GM12878 (cell line): ENCODE measurements at regions not wholly inside any gene's neighbourhood (a gene's known extent, or its start where the extent isn't known, plus 50 kb on each side); places are given as distances from the start of the nearest gene placed in this dataset.

ENCODE experiments used
- ATAC-seq: fragments of 200-7000 bp; cut with Tn5 transposase; 3 replicates; pipeline ENCODE4 v1.9.1; 2020; ENCODE audit warnings: mild to moderate bottlenecking, moderate library complexity
- BruUV-seq: library from RNA; stranded (reverse); fragments of 400-500 nt; replicated peaks from 2 replicates; lab custom pipeline; 2021; lab: Mats Ljungman, UMichigan
- CTCF ChIA-PET: fragments of 300-600 bp; sonication (Branson Sonifier 250); formaldehyde crosslinking; extraction: SDS; loops from one replicate; lab custom pipeline; 2021; ENCODE audit warnings: inconsistent platforms; lab: Yijun Ruan, JAX
- POLR2A ChIA-PET: fragments of 350-600 bp; formaldehyde crosslinking; extraction: SDS; loops from one replicate; lab custom pipeline; 2021; ENCODE audit warnings: inconsistent platforms; lab: Charles Lee
- RAD21 ChIA-PET: fragments of 300-600 bp; sonication (Branson Sonifier 250); formaldehyde crosslinking; loops from one replicate; lab custom pipeline; 2023; ENCODE audit warnings: antibody characterized with exemption; ENCODE audit not compliant: unreplicated experiment; lab: Charles Lee
- SMC1A ChIA-PET: fragments of 300-600 bp; sonication (Branson Sonifier 250); formaldehyde crosslinking; loops from one replicate; lab custom pipeline; 2023; ENCODE audit not compliant: unreplicated experiment, uncharacterized antibody; lab: Charles Lee
- DNase-seq: peaks from one replicate; pipeline ENCODE4 v3.0.0-alpha.2; 2011; ENCODE audit warnings: low read depth, low spot score
- FAIRE-seq: peaks from 3 replicates; lab custom pipeline; 2011; peaks lifted over from hg19 to GRCh38; lab: Jason Lieb, UNC
- H2AFZ ChIP-seq: 2 replicates; pipeline ENCODE4 v1.6.0; 2011; ENCODE audit warnings: low read depth, low read length, control low read depth; ENCODE audit not compliant: control insufficient read depth
- H3K27ac ChIP-seq: 2 replicates; pipeline ENCODE4 v1.5.1; 2011; ENCODE audit warnings: control low read depth; ENCODE audit not compliant: control insufficient read depth, insufficient read depth
- H3K27me3 ChIP-seq, 2 experiments: replicated peaks in 1 of 2; 2 replicates each; pipeline versions ENCODE4 v1.6.0 to v1.6.1; 2011; ENCODE audit warnings: low read length in 1 of 2; ENCODE audit not compliant: control insufficient read depth in 2 of 2, insufficient read depth in 2 of 2
- H3K36me3 ChIP-seq, 2 experiments: 2 replicates each; pipeline ENCODE4 v1.5.1; 2011; ENCODE audit warnings: low read length in 1 of 2; ENCODE audit not compliant: control insufficient read depth in 2 of 2, insufficient read depth in 2 of 2
- H3K4me1 ChIP-seq: 2 replicates; pipeline ENCODE4 v1.6.1; 2011; ENCODE audit warnings: mild to moderate bottlenecking, low read length, moderate library complexity, mixed read lengths; ENCODE audit not compliant: control insufficient read depth, insufficient read depth
- H3K4me2 ChIP-seq: 2 replicates; pipeline ENCODE4 v1.6.0; 2011; ENCODE audit warnings: control low read depth; ENCODE audit not compliant: control insufficient read depth, insufficient read depth
- H3K4me3 ChIP-seq: fragments of 200-600 bp; sonication (generic); 2 replicates; pipeline ENCODE4 v1.5.1; 2016
- H3K79me2 ChIP-seq: 2 replicates; pipeline ENCODE4 v1.6.0; 2011; ENCODE audit warnings: low read length; ENCODE audit not compliant: control insufficient read depth, insufficient read depth
- H3K9ac ChIP-seq: 2 replicates; pipeline ENCODE4 v1.8.0; 2011; ENCODE audit warnings: low read length, control low read depth, mixed read lengths; ENCODE audit not compliant: control insufficient read depth, insufficient read depth
- H3K9me3 ChIP-seq: replicated peaks from 3 replicates; pipeline ENCODE4 v1.5.1; 2011; ENCODE audit warnings: mild to moderate bottlenecking, low read length; ENCODE audit not compliant: control insufficient read depth, insufficient read depth
- H4K20me1 ChIP-seq: 2 replicates; pipeline ENCODE4 v1.6.0; 2011; ENCODE audit not compliant: control insufficient read depth, insufficient read depth
- ATF7 ChIP-seq: fragments of 450-650 bp; IDR thresholded peaks from 2 replicates; pipeline ENCODE4 v1.6.1; 2016; ENCODE audit warnings: low read depth, mild to moderate bottlenecking
- BCL11A ChIP-seq: IDR thresholded peaks from 2 replicates; pipeline ENCODE4 v1.6.1; 2011; ENCODE audit warnings: low read depth, low read length
- CHD2 ChIP-seq: IDR thresholded peaks from 2 replicates; pipeline ENCODE4 v1.6.1; 2011; ENCODE audit warnings: low read depth, low read length, improper control_type of control experiment, borderline replicate concordance
- CREM ChIP-seq: IDR thresholded peaks from 2 replicates; pipeline ENCODE4 v1.6.1; 2014; ENCODE audit warnings: antibody characterized with exemption, low read depth
- DPF2 ChIP-seq: fragments of 450-650 bp; IDR thresholded peaks from 2 replicates; pipeline ENCODE4 v1.6.1; 2017; ENCODE audit warnings: mild to moderate bottlenecking
- ESRRA ChIP-seq: IDR thresholded peaks from 2 replicates; pipeline ENCODE4 v1.6.1; 2012; ENCODE audit warnings: mild to moderate bottlenecking, low read length, improper control_type of control experiment
- FOXM1 ChIP-seq: IDR thresholded peaks from 2 replicates; pipeline ENCODE4 v1.6.1; 2012; ENCODE audit warnings: low read depth, mild to moderate bottlenecking, inconsistent platforms, low read length, moderate library complexity
- GABPA ChIP-seq: IDR thresholded peaks from 2 replicates; pipeline ENCODE4 v1.6.1; 2014; ENCODE audit warnings: antibody characterized with exemption, low read depth, mild to moderate bottlenecking, inconsistent platforms
- JUND ChIP-seq: IDR thresholded peaks from 2 replicates; pipeline ENCODE4 v1.6.1; 2012; ENCODE audit warnings: low read depth, mild to moderate bottlenecking, low read length, improper control_type of control experiment, moderate library complexity
- NR2F1 ChIP-seq: fragments of 450-650 bp; conservative IDR thresholded peaks from 2 replicates; pipeline ENCODE4 v1.6.1; 2017; ENCODE audit warnings: mild to moderate bottlenecking
- PAX8 ChIP-seq: fragments of 450-650 bp; IDR thresholded peaks from 2 replicates; pipeline ENCODE4 v1.6.1; 2017; ENCODE audit warnings: mild to moderate bottlenecking, moderate library complexity
- PML ChIP-seq: IDR thresholded peaks from 2 replicates; pipeline ENCODE4 v1.6.1; 2012; ENCODE audit warnings: low read length, inconsistent platforms
- RAD21 ChIP-seq: IDR thresholded peaks from 2 replicates; pipeline ENCODE4 v1.6.1; 2011; ENCODE audit warnings: mild to moderate bottlenecking, low read depth, low read length, moderate library complexity; ENCODE audit not compliant: insufficient read depth
- SMAD1 ChIP-seq: fragments of 450-650 bp; IDR thresholded peaks from 2 replicates; pipeline ENCODE4 v1.6.1; 2018; ENCODE audit warnings: mild to moderate bottlenecking, low read depth; ENCODE audit not compliant: partially characterized antibody
- SPI1 ChIP-seq: IDR thresholded peaks from 2 replicates; pipeline ENCODE4 v1.6.1; 2011; ENCODE audit warnings: low read depth, mild to moderate bottlenecking, low read length, moderate library complexity, borderline replicate concordance; ENCODE audit not compliant: insufficient read depth
- SRF ChIP-seq, 2 experiments: IDR thresholded peaks; 2 replicates each; pipeline ENCODE4 v1.6.1; 2011; ENCODE audit warnings: low read depth in 2 of 2, low read length in 2 of 2, mild to moderate bottlenecking in 1 of 2, moderate library complexity in 1 of 2
- SUPT20H ChIP-seq: IDR thresholded peaks from 2 replicates; pipeline ENCODE4 v1.6.1; 2011; ENCODE audit warnings: low read depth, mild to moderate bottlenecking, low read length, moderate library complexity, borderline replicate concordance; ENCODE audit not compliant: control insufficient read depth
- TARDBP ChIP-seq: IDR thresholded peaks from 2 replicates; pipeline ENCODE4 v1.6.1; 2016; ENCODE audit warnings: borderline replicate concordance
- ZBTB40 ChIP-seq: fragments of 450-650 bp; IDR thresholded peaks from 2 replicates; pipeline ENCODE4 v1.6.1; 2016; ENCODE audit warnings: mild to moderate bottlenecking, moderate library complexity, borderline replicate concordance
- WGBS: methylation state at CpG from one replicate; pipeline ENCODE4 v1.1.6; 2016; ENCODE audit warnings: low lambda C conversion rate; ENCODE audit not compliant: insufficient replicate concordance, insufficient coverage; ENCODE audit errors: missing lambda C conversion rate; 5-methylcytosine and 5-hydroxymethylcytosine counted together
- in situ Hi-C: fragments of 300-500 bp; cut with MboI; formaldehyde crosslinking; loops from 9 replicates; pipeline ENCODE4 v1.14.3; 2018; ENCODE audit warnings: mixed read lengths
- intact Hi-C: fragments of 100-400 bp; cut with micrococcal nuclease; formaldehyde crosslinking; loops from one replicate; pipeline ENCODE4 v1.14.2; 2022; ENCODE audit not compliant: unreplicated experiment

DNA sequence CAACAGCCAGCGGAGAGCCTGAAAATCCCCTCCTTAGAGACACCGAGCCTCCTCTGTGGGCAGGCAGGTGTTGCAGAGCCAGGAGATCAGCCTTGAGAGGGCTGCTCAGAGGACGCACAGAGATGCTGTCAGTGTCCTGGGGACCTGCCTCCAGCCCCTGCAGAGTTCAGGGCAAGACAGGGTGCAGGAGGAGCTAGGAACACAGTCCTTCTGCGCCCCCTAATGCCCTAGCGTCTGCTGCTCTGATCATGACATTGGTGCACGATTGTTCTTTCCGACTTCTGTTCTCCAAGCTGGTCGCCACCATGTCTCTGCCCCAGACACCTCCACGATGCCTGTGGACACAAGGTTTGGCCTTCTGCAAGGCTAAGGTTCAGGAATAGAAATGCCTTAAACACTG is 613.7 kb upstream of the MKI67 start:
- POLR2A ChIA-PET, result no interaction called here

DNA sequence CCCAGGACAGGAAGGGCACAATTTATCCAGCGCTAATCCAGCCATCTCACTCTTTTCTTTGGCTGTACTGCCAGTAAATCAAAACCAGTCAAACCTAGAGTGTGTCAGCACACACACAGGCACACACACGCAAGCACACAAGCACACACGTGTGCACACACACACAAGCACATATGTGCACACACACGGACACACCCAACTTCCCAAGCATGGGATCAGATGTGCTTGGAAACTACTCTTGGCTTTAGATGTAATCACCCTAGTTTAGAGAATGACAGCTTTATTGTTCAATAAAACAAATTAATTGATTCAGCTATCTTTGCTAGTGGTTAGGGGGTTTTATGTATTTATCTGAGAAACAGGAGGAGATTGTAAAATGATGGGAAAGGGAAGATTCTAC is 615.0 kb upstream of the MKI67 start:
- Histone ChIP-seq H3K4me2 (no peak overlapping the region), H3K27me3 (peaks cover 0 to under 1% of the 10 kb centered on the region in 2 experiments; a peak in 1 of 4 replicates), H3K9me3 (no peaks in the 10 kb centered on the region), H3K27ac (no peak overlapping the region), H3K36me3 (no peaks in the 10 kb centered on the region), H3K4me3 (no peak overlapping the region), H2AFZ (no peak overlapping the region), H4K20me1 (no peaks in the 10 kb centered on the region), H3K9ac (no peak overlapping the region), H3K4me1 (no peaks in the 10 kb centered on the region), H3K79me2 (no peaks in the 10 kb centered on the region)
- in situ Hi-C loops, result no loop called here
- RAD21 ChIA-PET, result no interaction called here
- FAIRE-seq (no peak), DNase-seq (no peak), ATAC-seq (no peak)
- SMC1A ChIA-PET, result no interaction called here
- intact Hi-C loops, result no loop called here
- POLR2A ChIA-PET, result no interaction called here
- CTCF ChIA-PET, result no interaction called here
- no TSS peak for BruUV-seq
- WGBS, result 12% methylated on average over 4 of the region's 4 CpGs
- TF ChIP-seq SPI1 (no peak), SRF (IDR thresholded peaks at IDR 0.05; ENCODE audit: low read depth in 2 of 2, low read length in 2 of 2) (no peak), DPF2 (no peak), ZBTB40 (no peak)
- TF ChIP-seq, all 136 proteins: peak for 0

More for the DNA sequence above, 613.7 kb upstream of the MKI67 start:
- H3K36me3 ChIP-seq, result no peaks in the 10 kb centered on the region
- intact Hi-C loops (no loop called here), in situ Hi-C loops (no loop called here)
- no peaks in the 10 kb centered on the region for H4K20me1 ChIP-seq
- no peaks in the 10 kb centered on the region for H3K9me3 ChIP-seq
- H2AFZ ChIP-seq, result no peak overlapping the region
- H3K79me2 ChIP-seq, result no peaks in the 10 kb centered on the region
- RAD21 ChIA-PET, result no interaction called here
- TF ChIP-seq CREM (no peak), SMAD1 (no peak), SPI1 (no peak), SUPT20H (no peak), RAD21 (no peak), BCL11A (no peak), ESRRA (no peak), GABPA (no peak), PML (no peak), JUND (no peak), PAX8 (no peak), NR2F1 (no peak), TARDBP (no peak), CHD2 (no peak), ATF7 (no peak), FOXM1 (no peak)
- peaks cover 0 to 1% of the 10 kb centered on the region in 2 experiments; a peak in 1 of 4 replicates for H3K27me3 ChIP-seq
- CTCF ChIA-PET, result no interaction called here
- no peak overlapping the region for H3K4me3 ChIP-seq
- ATAC-seq, result no peak
- no peak overlapping the region for H3K4me2 ChIP-seq
- H3K4me1 ChIP-seq, result no peaks in the 10 kb centered on the region
- H3K9ac ChIP-seq, result no peak overlapping the region
- FAIRE-seq, result no peak
- no peak for DNase-seq
- no peak overlapping the region for H3K27ac ChIP-seq
- SMC1A ChIA-PET, result no interaction called here
- whole genome bisulfite sequencing, result 18% methylated on average over 9 of the region's 9 CpGs
- BruUV-seq, result no TSS peak
